Effector CD8-positive, alpha-beta T cell (primary cell): ENCODE measurements at regions not wholly inside any gene's neighbourhood (a gene's known extent, or its start where the extent isn't known, plus 50 kb on each side); places are given as distances from the start of the nearest gene placed in this dataset.
"Not testable (repeated sequence)": the region's sequence is repeated elsewhere in the genome, so short reads cannot be mapped to it uniquely, and the experiment has no call there.

ENCODE experiments used
- DNase-seq: peaks from one replicate; lab custom pipeline; 2025; lab: John Stamatoyannopoulos, UW

- no peak for DNase-seq
These were observed 110.8 kb downstream of the ERMARD start for GRCh38 chr6:169862043-169862891.

- no peak for DNase-seq
These were observed 110.1 kb downstream of the ERMARD start for GRCh38 chr6:169861431-169862042.

- no peak for DNase-seq
These were observed 108.7 kb downstream of the ERMARD start for GRCh38 chr6:169859978-169860703.

- no peak for DNase-seq
These were observed 108.1 kb downstream of the ERMARD start for GRCh38 chr6:169859401-169859977.

GRCh38 chr6:169858935-169859351, 107.5 kb downstream of the ERMARD start:
- DNase-seq: no peak

GRCh38 chr6:169858293-169858934, 107.0 kb downstream of the ERMARD start:
- no peak for DNase-seq

- no peak for DNase-seq
These were observed 106.2 kb downstream of the ERMARD start for GRCh38 chr6:169857343-169858292.

GRCh38 chr6:169856442-169857342, 105.3 kb downstream of the ERMARD start:
- not testable (repeated sequence) for DNase-seq

- DNase-seq: no peak
These were observed 103.4 kb downstream of the ERMARD start for GRCh38 chr6:169854813-169855212.

- DNase-seq: no peak
These were observed 102.8 kb downstream of the ERMARD start for GRCh38 chr6:169854083-169854725.

- no peak for DNase-seq
These were observed 102.0 kb downstream of the ERMARD start for GRCh38 chr6:169853196-169854082.

- no peak for DNase-seq
These were observed 101.2 kb downstream of the ERMARD start for GRCh38 chr6:169852504-169853195.

- no peak for DNase-seq
These were observed 100.5 kb downstream of the ERMARD start for GRCh38 chr6:169851641-169852503.

- DNase-seq: no peak
These were observed 99.3 kb downstream of the ERMARD start for GRCh38 chr6:169850746-169851145.

GRCh38 chr6:169850154-169850553, 98.7 kb downstream of the ERMARD start:
- DNase-seq: no peak

GRCh38 chr6:169849396-169849795, 98.0 kb downstream of the ERMARD start:
- no peak for DNase-seq
